HG03457 (cell line): ENCODE measurements at regions not wholly inside any gene's neighbourhood (a gene's known extent, or its start where the extent isn't known, plus 50 kb on each side); places are given as distances from the start of the nearest gene placed in this dataset.
"Not testable (repeated sequence)": the region's sequence is repeated elsewhere in the genome, so short reads cannot be mapped to it uniquely, and the experiment has no call there.

Experiments used
- ATAC-seq: cut with Tn5 transposase; IDR thresholded peaks from one replicate; pipeline ENCODE4 v1.9.1; 2021; ENCODE audit warnings: moderate number of reproducible peaks; ENCODE audit not compliant: unreplicated experiment

GRCh38 chr12:131192951-131193350, 239.2 kb downstream of the ADGRD1 start:
- no peak for ATAC-seq

- ATAC-seq: no peak
Measured at GRCh38 chr12:131194166-131194565, 240.5 kb downstream of the ADGRD1 start.

- no peak for ATAC-seq
Measured at GRCh38 chr12:131195796-131196195, 242.1 kb downstream of the ADGRD1 start.

GRCh38 chr12:131196220-131196619, 242.5 kb downstream of the ADGRD1 start:
- ATAC-seq: no peak

GRCh38 chr12:131197490-131197889, 243.8 kb downstream of the ADGRD1 start:
- no peak for ATAC-seq

GRCh38 chr12:131199221-131199620, 245.5 kb downstream of the ADGRD1 start:
- no peak for ATAC-seq

GRCh38 chr12:131201912-131202311, 248.2 kb downstream of the ADGRD1 start:
- ATAC-seq: not testable (repeated sequence)

- no peak for ATAC-seq
Measured at GRCh38 chr12:131202592-131203378, 249.1 kb downstream of the ADGRD1 start.

- no peak for ATAC-seq
Measured at GRCh38 chr12:131203666-131204415, 250.1 kb downstream of the ADGRD1 start.

- ATAC-seq: no peak
Measured at GRCh38 chr12:131204416-131205274, 250.9 kb downstream of the ADGRD1 start.

- ATAC-seq: not testable (repeated sequence)
Measured at GRCh38 chr12:131205275-131205933, 251.7 kb downstream of the ADGRD1 start.

GRCh38 chr12:131206630-131207299, 253.1 kb downstream of the ADGRD1 start:
- not testable (repeated sequence) for ATAC-seq

- ATAC-seq: not testable (repeated sequence)
Measured at GRCh38 chr12:131207300-131207660, 253.6 kb downstream of the ADGRD1 start.

- ATAC-seq: not testable (repeated sequence)
Measured at GRCh38 chr12:131207841-131208240, 254.1 kb downstream of the ADGRD1 start.

- ATAC-seq: no peak
Measured at GRCh38 chr12:131208425-131208824, 254.7 kb downstream of the ADGRD1 start.

GRCh38 chr12:131209082-131210070, 255.7 kb downstream of the ADGRD1 start:
- ATAC-seq: no peak

GRCh38 chr12:131210506-131211339, 257.0 kb downstream of the ADGRD1 start:
- no peak for ATAC-seq

- no peak for ATAC-seq
Measured at GRCh38 chr12:131211340-131211938, 257.7 kb downstream of the ADGRD1 start.
